ENCODE measurements at regions not wholly inside any gene's neighbourhood (a gene's known extent, or its start where the extent isn't known, plus 50 kb on each side); places are given as distances from the start of the nearest gene placed in this dataset.
"Not testable (repeated sequence)": the region's sequence is repeated elsewhere in the genome, so short reads cannot be mapped to it uniquely, and the experiment has no call there.

DNA sequence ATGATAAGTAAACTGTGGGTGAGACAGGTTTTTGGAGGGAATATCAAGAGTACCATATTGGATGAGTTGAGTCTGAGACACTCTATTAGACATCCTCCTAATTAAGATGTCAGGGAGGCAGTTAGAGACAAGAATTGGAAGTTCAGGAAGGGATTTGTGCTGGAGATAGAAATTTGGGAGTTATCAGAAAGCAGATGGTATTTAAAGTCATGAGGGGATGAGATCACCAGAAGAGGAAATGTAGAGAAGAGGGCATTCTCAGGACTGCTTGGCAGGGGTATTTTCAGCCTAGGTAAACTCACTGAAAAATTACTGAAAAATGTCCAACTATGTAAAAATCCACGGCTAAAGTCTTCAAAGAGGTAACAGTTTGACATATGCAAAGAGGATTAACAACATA is 161.6 kb upstream of the PGRMC2 start:
- Histone ChIP-seq H3K4me3 (ENCODE audit: insufficient read length, low read depth) (no peak overlapping the region), H3K9me3 (ENCODE audit: insufficient read depth, low read length) (peaks cover 11% of the 10 kb centered on the region), H3K9ac (ENCODE audit: insufficient read length, low read depth) (no peak overlapping the region), H3K27me3 (ENCODE audit: insufficient read depth, insufficient read length) (no peaks in the 10 kb centered on the region), H3K36me3 (ENCODE audit: insufficient read depth, insufficient read length, low read length) (no peaks in the 10 kb centered on the region), H3K4me1 (ENCODE audit: insufficient read depth, insufficient read length) (no peaks in the 10 kb centered on the region)
- no peak for DNase-seq (ENCODE audit: low read depth, low spot score)
- TF ChIP-seq YY1 (IDR thresholded peaks at IDR 0.05; ENCODE audit: insufficient read depth, insufficient read length) (no peak), ZNF274 (IDR thresholded peaks at IDR 0.05; ENCODE audit: low read depth, low read length) (no peak), SUZ12 (IDR thresholded peaks at IDR 0.05; ENCODE audit: extremely low read depth, insufficient read depth, insufficient read length) (no peak)

DNA sequence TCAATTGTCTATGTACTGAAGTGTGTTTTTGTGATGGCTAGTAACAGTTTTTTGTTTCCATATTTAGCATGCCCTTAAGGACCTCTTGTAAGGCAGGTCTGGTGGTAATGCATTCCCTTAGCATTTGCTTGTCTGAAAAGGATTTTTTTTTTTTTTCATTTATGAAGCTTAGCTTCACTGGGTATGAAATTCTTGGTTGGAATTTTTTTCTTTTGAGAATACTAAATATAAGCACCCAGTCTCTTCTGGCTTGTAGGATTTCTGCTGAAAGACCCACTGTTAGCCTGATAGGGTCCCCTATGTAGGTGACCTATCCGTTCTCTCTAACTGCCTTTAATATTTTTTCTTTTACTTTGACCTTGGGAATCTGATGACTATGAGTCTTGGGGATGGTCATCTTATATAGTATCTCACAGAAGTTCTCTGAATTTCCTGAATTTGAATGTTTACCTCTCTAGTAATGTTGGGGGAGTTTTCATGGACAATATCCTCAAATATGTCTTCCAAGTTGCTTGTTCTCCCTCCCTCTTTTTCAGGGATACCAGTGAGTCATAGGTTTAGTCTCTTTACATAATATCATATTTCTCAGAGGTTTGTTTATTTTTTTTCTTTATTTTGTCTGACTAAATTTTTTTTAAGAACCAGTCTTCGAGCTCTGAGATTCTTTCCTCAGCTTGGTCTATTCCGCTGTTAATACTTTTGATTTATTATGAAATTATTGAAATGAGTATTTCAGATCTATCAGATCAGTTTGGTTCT is 157.1 kb upstream of the PGRMC2 start:
- no peak for DNase-seq (ENCODE audit: low read depth, low spot score)
- TF ChIP-seq YY1 (IDR thresholded peaks at IDR 0.05; ENCODE audit: insufficient read depth, insufficient read length) (no peak), SUZ12 (IDR thresholded peaks at IDR 0.05; ENCODE audit: extremely low read depth, insufficient read depth, insufficient read length) (no peak), ZNF274 (IDR thresholded peaks at IDR 0.05; ENCODE audit: low read depth, low read length) (no peak)
- Histone ChIP-seq H3K4me1 (ENCODE audit: insufficient read depth, insufficient read length) (no peaks in the 10 kb centered on the region), H3K9me3 (ENCODE audit: insufficient read depth, low read length) (peaks cover 36% of the 10 kb centered on the region), H3K27me3 (ENCODE audit: insufficient read depth, insufficient read length) (no peaks in the 10 kb centered on the region), H3K9ac (ENCODE audit: insufficient read length, low read depth) (no peak overlapping the region), H3K4me3 (ENCODE audit: insufficient read length, low read depth) (no peak overlapping the region), H3K36me3 (ENCODE audit: insufficient read depth, insufficient read length, low read length) (no peaks in the 10 kb centered on the region)

DNA sequence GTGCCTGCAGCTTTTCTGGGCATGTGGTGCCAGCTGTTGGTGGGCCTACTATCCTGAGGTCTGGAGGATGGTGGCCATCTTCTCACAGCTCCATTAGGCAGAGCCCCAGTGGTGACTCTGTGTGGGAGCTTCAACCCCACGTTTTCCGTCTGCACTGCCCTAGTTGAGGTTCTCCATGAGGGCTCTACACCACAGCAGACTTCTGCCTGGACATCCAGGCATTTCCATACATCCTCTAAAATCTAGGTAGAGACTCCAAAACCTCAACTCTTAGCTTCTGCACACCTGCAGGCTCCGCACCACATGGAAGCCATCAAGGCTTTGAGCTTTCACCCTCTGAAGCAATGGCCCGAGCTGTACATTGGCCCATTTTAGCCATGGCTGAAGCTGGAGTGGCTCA is 153.3 kb upstream of the PGRMC2 start:
- Histone ChIP-seq H3K36me3 (ENCODE audit: insufficient read depth, insufficient read length, low read length) (no peaks in the 10 kb centered on the region), H3K9ac (ENCODE audit: insufficient read length, low read depth) (no peak overlapping the region), H3K27me3 (ENCODE audit: insufficient read depth, insufficient read length) (no peaks in the 10 kb centered on the region), H3K4me3 (ENCODE audit: insufficient read length, low read depth) (no peak overlapping the region), H3K4me1 (ENCODE audit: insufficient read depth, insufficient read length) (no peaks in the 10 kb centered on the region), H3K9me3 (ENCODE audit: insufficient read depth, low read length) (peaks cover 42% of the 10 kb centered on the region)
- TF ChIP-seq YY1 (IDR thresholded peaks at IDR 0.05; ENCODE audit: insufficient read depth, insufficient read length) (no peak), ZNF274 (IDR thresholded peaks at IDR 0.05; ENCODE audit: low read depth, low read length) (no peak), SUZ12 (IDR thresholded peaks at IDR 0.05; ENCODE audit: extremely low read depth, insufficient read depth, insufficient read length) (no peak)
- no peak for DNase-seq (ENCODE audit: low read depth, low spot score)

DNA sequence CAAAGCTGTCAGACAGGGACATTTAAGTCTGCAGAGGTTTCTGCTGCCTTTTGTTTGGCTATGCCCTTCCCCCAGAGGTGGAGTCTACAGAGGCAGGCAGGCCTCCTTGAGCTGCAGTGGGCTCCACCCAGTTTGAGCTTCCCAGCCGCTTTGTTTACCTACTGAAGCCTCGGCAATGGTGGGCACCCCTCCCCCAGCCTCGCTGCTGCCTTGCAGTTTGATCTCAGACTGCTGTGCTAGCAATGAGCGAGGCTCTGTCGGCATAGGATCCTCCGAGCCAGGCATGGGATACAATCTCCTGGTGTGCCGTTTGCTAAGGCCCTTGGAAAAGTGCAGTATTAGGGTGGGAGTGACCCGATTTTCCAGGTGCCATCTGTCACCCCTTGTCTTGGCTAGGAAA is 149.4 kb upstream of the PGRMC2 start:
- not testable (repeated sequence) for H3K27me3 ChIP-seq (ENCODE audit: insufficient read depth, insufficient read length); H3K4me3 ChIP-seq (ENCODE audit: insufficient read length, low read depth); H3K9ac ChIP-seq (ENCODE audit: insufficient read length, low read depth); DNase-seq (ENCODE audit: low read depth, low spot score); H3K36me3 ChIP-seq (ENCODE audit: insufficient read depth, insufficient read length, low read length); H3K4me1 ChIP-seq (ENCODE audit: insufficient read depth, insufficient read length)
- peaks cover 24% of the 10 kb centered on the region for H3K9me3 ChIP-seq (ENCODE audit: insufficient read depth, low read length)

DNA sequence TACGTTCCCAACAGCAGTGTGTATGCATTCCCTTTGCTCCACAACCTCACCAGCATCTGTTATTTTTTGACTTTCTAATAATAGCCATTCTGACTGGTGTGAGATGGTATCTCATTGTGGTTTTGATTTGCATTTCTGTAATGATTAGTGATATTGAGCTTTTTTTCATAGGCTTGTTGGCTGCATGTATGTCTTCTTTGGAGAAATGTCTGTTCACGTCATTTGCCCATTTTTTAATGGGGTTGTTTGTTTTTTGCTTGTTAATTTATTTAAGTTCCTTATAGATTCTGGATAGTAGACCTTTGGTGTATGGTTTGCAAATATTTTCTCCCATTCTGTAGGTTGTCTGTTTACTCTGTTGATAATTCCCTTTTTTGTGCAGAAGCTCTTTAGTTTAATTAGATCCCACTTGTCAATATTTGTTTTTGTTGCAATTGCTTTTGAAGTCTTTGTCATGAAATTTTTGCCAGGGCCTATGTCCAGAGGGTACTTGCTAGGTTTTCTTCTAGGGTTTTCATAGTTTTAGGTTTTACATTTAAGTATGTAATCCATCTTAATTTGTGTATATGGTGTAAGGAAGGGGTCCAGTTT is 141.5 kb upstream of the PGRMC2 start:
- not testable (repeated sequence) for DNase-seq (ENCODE audit: low read depth, low spot score); H3K9me3 ChIP-seq (ENCODE audit: insufficient read depth, low read length); H3K4me1 ChIP-seq (ENCODE audit: insufficient read depth, insufficient read length); H3K9ac ChIP-seq (ENCODE audit: insufficient read length, low read depth); H3K36me3 ChIP-seq (ENCODE audit: insufficient read depth, insufficient read length, low read length); H3K27me3 ChIP-seq (ENCODE audit: insufficient read depth, insufficient read length); H3K4me3 ChIP-seq (ENCODE audit: insufficient read length, low read depth)

DNA sequence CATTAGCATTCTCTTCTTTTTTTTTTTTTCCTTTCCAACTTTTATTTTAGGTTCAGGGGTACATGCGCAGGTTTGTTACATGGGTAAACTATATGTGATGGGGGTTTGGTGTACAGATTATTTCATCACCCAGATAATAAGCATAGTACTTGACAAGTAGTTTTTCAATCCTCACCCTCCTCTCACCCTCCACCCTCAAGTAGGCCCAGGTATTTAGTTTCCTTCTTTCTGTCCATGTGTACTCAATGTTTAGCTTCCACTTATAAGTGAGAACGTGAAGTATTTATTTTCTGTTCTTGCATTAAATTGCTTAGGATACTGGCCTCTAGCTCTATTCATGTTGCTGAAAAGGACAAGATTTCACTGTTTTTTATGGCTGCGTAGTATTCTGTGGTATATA is 140.8 kb upstream of the PGRMC2 start:
- DNase-seq (ENCODE audit: low read depth, low spot score) = no peak
- Histone ChIP-seq H3K27me3 (ENCODE audit: insufficient read depth, insufficient read length) (no peaks in the 10 kb centered on the region), H3K4me1 (ENCODE audit: insufficient read depth, insufficient read length) (no peaks in the 10 kb centered on the region), H3K9ac (ENCODE audit: insufficient read length, low read depth) (no peak overlapping the region), H3K36me3 (ENCODE audit: insufficient read depth, insufficient read length, low read length) (no peaks in the 10 kb centered on the region), H3K4me3 (ENCODE audit: insufficient read length, low read depth) (no peak overlapping the region), H3K9me3 (ENCODE audit: insufficient read depth, low read length) (peaks cover 5% of the 10 kb centered on the region; the same call in 1 of the 2 replicates)
- TF ChIP-seq ZNF274 (IDR thresholded peaks at IDR 0.05; ENCODE audit: low read depth, low read length) (no peak), YY1 (IDR thresholded peaks at IDR 0.05; ENCODE audit: insufficient read depth, insufficient read length) (no peak)

DNA sequence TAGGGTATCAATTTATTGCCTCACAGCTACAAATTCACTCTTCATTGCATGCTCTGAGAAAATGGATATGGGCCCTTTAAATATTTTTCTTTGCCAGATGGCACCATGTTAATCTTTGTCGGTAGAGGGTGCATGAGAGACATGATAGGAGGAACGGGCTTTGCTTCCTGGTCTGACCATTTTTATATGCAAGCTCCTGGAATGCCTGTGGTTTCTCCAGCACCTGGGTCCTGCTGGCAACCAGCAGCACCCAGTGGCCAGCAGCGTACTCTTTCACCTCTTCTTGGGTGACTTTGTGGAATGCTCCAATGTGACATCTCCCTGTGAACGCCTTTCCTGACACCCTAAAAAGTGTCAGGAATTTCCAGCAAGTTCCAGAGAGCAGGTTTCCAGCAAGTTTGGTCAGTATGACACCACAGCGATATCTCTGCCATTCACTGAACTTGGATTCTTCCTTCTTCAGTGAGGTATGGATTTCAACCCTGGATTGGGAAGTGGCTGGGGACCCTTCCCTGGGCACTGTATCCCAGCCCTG is 140.3 kb upstream of the PGRMC2 start:
- TF ChIP-seq SUZ12 (IDR thresholded peaks at IDR 0.05; ENCODE audit: extremely low read depth, insufficient read depth, insufficient read length) (no peak), YY1 (IDR thresholded peaks at IDR 0.05; ENCODE audit: insufficient read depth, insufficient read length) (no peak), ZNF274 (IDR thresholded peaks at IDR 0.05; ENCODE audit: low read depth, low read length) (no peak)
- no peaks in the 10 kb centered on the region for H3K4me1 ChIP-seq (ENCODE audit: insufficient read depth, insufficient read length)
- no peak overlapping the region for H3K4me3 ChIP-seq (ENCODE audit: insufficient read length, low read depth)
- H3K9me3 ChIP-seq (ENCODE audit: insufficient read depth, low read length) = peaks cover 5% of the 10 kb centered on the region; the same call in 1 of the 2 replicates
- H3K9ac ChIP-seq (ENCODE audit: insufficient read length, low read depth) = no peak overlapping the region
- no peak for DNase-seq (ENCODE audit: low read depth, low spot score)
- no peaks in the 10 kb centered on the region for H3K36me3 ChIP-seq (ENCODE audit: insufficient read depth, insufficient read length, low read length)
- no peaks in the 10 kb centered on the region for H3K27me3 ChIP-seq (ENCODE audit: insufficient read depth, insufficient read length)

All from NT2/D1 (cell line).